PC-9 (cell line): ENCODE measurements at regions not wholly inside any gene's neighbourhood (a gene's known extent, or its start where the extent isn't known, plus 50 kb on each side); places are given as distances from the start of the nearest gene placed in this dataset.

ENCODE experiments used
- EZH2 ChIP-seq: fragments of 200-600 bp; sonication (generic); IDR thresholded peaks from 2 replicates; pipeline ENCODE4 v1.8.0; 2017; ENCODE audit warnings: antibody characterized with exemption, low read depth
- TF ChIP-seq, protein P1 (sequence below): fragments of 200-600 bp; sonication (generic); conservative IDR thresholded peaks from 2 replicates; pipeline ENCODE4 v1.6.1; 2017; ENCODE audit warnings: mixed run types, antibody characterized with exemption, mild to moderate bottlenecking, moderate library complexity

DNA sequence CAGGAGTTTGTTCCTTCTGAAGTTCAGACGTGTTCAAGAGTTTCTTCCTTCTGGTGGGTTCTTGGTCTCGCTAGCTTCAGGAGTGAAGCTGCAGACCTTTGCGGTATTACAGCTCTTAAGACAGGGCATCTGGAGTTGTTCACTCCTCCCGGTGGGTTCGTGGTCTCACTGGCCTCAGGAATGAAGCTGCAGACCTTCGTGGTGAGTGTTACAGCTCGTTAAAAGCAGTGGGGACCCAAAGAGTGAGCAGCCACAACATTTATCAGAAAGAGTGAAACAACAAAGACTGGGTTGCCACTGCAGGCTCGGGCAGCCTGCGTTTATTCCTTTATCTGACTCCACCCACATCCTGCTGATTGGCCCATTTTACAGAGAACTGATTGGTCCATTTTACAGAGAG, 373.1 kb downstream of the ETS1 start:
- TF ChIP-seq, protein P1, sequence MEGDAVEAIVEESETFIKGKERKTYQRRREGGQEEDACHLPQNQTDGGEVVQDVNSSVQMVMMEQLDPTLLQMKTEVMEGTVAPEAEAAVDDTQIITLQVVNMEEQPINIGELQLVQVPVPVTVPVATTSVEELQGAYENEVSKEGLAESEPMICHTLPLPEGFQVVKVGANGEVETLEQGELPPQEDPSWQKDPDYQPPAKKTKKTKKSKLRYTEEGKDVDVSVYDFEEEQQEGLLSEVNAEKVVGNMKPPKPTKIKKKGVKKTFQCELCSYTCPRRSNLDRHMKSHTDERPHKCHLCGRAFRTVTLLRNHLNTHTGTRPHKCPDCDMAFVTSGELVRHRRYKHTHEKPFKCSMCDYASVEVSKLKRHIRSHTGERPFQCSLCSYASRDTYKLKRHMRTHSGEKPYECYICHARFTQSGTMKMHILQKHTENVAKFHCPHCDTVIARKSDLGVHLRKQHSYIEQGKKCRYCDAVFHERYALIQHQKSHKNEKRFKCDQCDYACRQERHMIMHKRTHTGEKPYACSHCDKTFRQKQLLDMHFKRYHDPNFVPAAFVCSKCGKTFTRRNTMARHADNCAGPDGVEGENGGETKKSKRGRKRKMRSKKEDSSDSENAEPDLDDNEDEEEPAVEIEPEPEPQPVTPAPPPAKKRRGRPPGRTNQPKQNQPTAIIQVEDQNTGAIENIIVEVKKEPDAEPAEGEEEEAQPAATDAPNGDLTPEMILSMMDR, result no peak
- no peak for TF ChIP-seq EZH2
